Breast epithelium (tissue), 3 donors: ENCODE measurements at regions not wholly inside any gene's neighbourhood (a gene's known extent, or its start where the extent isn't known, plus 50 kb on each side); places are given as distances from the start of the nearest gene placed in this dataset.

Experiments
- CTCF ChIP-seq, 3 donors: fragments of 450-650 bp; IDR thresholded peaks; one replicate each; pipeline ENCODE4 v1.5.1; 2016 to 2017; ENCODE audit warnings: antibody characterized with exemption in 3 of 3, mild to moderate bottlenecking in 3 of 3, moderate library complexity in 3 of 3
- POLR2A ChIP-seq: fragments of 450-650 bp; IDR thresholded peaks from one replicate; pipeline ENCODE4 v1.6.1; 2016; ENCODE audit warnings: antibody characterized with exemption, mild to moderate bottlenecking, moderate library complexity

- TF ChIP-seq CTCF (IDR thresholded peaks at IDR 0.05) (no peak), POLR2A (no peak)
These were observed 498.9 kb downstream of the BRD1 start for GRCh38 chr22:49328630-49329405.
